PC-3 (cell line): ENCODE measurements at regions not wholly inside any gene's neighbourhood (a gene's known extent, or its start where the extent isn't known, plus 50 kb on each side); places are given as distances from the start of the nearest gene placed in this dataset.

Experiments used
- EZH2 ChIP-seq: fragments of 300-600 bp; sonication (generic); IDR thresholded peaks from one replicate; pipeline ENCODE4 v1.6.1; 2017; ENCODE audit warnings: antibody characterized with exemption, mild to moderate bottlenecking, low read length; ENCODE audit not compliant: unreplicated experiment
- TF ChIP-seq, protein P1 (sequence below): fragments of 300-600 bp; sonication (generic); conservative IDR thresholded peaks from 2 replicates; pipeline ENCODE4 v1.5.1; 2017; ENCODE audit warnings: antibody characterized with exemption, low read depth, mild to moderate bottlenecking, low read length

DNA sequence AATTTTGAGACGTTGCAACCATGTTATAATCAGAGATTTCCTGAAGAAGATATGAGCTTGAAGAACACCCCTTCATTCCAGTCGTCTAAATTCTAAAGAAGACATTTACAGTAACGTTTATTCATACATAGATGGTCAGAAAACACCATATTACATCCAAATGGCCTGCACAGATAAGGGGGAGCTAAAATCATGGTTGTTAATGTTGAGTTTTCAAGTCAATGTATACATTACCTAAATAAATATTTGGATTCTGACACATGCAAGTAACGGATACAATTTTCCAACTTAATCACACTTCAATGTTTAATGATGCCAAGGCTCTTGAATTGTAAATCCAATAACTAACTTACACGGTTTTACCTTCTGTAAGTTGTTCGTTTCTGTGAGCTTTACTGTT, 318.4 kb downstream of the SLC6A15 start:
- TF ChIP-seq, protein P1, sequence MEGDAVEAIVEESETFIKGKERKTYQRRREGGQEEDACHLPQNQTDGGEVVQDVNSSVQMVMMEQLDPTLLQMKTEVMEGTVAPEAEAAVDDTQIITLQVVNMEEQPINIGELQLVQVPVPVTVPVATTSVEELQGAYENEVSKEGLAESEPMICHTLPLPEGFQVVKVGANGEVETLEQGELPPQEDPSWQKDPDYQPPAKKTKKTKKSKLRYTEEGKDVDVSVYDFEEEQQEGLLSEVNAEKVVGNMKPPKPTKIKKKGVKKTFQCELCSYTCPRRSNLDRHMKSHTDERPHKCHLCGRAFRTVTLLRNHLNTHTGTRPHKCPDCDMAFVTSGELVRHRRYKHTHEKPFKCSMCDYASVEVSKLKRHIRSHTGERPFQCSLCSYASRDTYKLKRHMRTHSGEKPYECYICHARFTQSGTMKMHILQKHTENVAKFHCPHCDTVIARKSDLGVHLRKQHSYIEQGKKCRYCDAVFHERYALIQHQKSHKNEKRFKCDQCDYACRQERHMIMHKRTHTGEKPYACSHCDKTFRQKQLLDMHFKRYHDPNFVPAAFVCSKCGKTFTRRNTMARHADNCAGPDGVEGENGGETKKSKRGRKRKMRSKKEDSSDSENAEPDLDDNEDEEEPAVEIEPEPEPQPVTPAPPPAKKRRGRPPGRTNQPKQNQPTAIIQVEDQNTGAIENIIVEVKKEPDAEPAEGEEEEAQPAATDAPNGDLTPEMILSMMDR = no peak
- no peak for TF ChIP-seq EZH2
